BE2C (cell line): ENCODE measurements at regions not wholly inside any gene's neighbourhood (a gene's known extent, or its start where the extent isn't known, plus 50 kb on each side); places are given as distances from the start of the nearest gene placed in this dataset.

Source experiments
- DNase-seq: peaks from one replicate; pipeline ENCODE4 v3.0.0-alpha.2; 2020
- H3K27me3 ChIP-seq: fragments of 250-450 bp; sonication (Bioruptor Pico); 2 replicates; pipeline ENCODE4 v1.5.1; 2020; ENCODE audit warnings: mild to moderate bottlenecking
- H3K36me3 ChIP-seq: fragments of 250-450 bp; sonication (Bioruptor Pico); 2 replicates; pipeline ENCODE4 v1.5.1; 2020; ENCODE audit warnings: mild to moderate bottlenecking
- H3K4me1 ChIP-seq: fragments of 250-450 bp; sonication (Bioruptor Pico); 2 replicates; pipeline ENCODE4 v1.5.1; 2020
- H3K4me3 ChIP-seq: 2 replicates; pipeline ENCODE4 v1.5.1; 2011; ENCODE audit warnings: low read depth, low read length
- H3K9me3 ChIP-seq: fragments of 250-450 bp; sonication (Bioruptor Pico); 2 replicates; pipeline ENCODE4 v1.5.1; 2020
- TF ChIP-seq, protein P1 (sequence below): IDR thresholded peaks from 2 replicates; pipeline ENCODE4 v1.5.1; 2012; ENCODE audit warnings: mild to moderate bottlenecking, low read depth, low read length

DNA sequence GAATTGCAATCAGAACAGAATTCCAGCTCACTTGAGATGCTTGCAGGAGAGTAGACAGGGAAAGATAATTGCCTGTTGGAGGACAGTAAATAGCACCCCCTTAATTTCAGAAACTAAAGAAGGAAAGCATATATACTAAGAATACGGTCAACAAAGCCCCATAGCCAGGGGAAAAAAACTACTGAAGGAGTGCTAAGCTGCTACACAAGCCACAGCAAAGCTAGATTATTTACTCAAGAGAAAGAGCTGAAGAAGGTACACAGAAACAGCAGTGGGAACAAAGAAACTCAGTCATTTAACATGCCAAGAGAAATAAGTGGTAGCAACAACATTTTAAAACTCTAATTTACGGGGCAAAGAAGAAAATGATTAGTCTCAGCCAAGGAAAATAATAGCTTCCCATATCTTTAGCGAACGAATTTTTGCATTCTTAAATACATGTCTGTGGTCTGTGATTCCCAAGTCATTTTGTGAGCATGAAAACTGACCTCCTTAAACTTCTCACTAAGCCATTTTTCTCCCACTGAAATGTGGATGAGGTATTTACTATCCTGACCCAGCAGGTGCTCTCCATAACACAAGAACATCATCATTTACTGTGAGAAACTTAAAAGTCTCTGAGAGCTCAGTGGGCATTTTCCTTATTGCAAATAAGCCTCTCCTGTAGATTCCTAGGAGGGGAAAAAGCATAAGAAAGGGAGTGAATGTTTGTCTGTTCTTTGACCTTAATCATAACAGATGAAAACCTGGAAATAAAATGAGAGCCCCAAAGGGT lies 196.0 kb downstream of the PAX3 start:
- no peaks in the 10 kb centered on the region for H3K36me3 ChIP-seq
- peaks cover 17% of the 10 kb centered on the region for H3K27me3 ChIP-seq
- TF ChIP-seq, protein P1, sequence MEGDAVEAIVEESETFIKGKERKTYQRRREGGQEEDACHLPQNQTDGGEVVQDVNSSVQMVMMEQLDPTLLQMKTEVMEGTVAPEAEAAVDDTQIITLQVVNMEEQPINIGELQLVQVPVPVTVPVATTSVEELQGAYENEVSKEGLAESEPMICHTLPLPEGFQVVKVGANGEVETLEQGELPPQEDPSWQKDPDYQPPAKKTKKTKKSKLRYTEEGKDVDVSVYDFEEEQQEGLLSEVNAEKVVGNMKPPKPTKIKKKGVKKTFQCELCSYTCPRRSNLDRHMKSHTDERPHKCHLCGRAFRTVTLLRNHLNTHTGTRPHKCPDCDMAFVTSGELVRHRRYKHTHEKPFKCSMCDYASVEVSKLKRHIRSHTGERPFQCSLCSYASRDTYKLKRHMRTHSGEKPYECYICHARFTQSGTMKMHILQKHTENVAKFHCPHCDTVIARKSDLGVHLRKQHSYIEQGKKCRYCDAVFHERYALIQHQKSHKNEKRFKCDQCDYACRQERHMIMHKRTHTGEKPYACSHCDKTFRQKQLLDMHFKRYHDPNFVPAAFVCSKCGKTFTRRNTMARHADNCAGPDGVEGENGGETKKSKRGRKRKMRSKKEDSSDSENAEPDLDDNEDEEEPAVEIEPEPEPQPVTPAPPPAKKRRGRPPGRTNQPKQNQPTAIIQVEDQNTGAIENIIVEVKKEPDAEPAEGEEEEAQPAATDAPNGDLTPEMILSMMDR, result no peak
- H3K4me1 ChIP-seq, result no peaks in the 10 kb centered on the region
- no peak overlapping the region for H3K4me3 ChIP-seq
- H3K9me3 ChIP-seq, result no peaks in the 10 kb centered on the region
- DNase-seq, result no peak

DNA sequence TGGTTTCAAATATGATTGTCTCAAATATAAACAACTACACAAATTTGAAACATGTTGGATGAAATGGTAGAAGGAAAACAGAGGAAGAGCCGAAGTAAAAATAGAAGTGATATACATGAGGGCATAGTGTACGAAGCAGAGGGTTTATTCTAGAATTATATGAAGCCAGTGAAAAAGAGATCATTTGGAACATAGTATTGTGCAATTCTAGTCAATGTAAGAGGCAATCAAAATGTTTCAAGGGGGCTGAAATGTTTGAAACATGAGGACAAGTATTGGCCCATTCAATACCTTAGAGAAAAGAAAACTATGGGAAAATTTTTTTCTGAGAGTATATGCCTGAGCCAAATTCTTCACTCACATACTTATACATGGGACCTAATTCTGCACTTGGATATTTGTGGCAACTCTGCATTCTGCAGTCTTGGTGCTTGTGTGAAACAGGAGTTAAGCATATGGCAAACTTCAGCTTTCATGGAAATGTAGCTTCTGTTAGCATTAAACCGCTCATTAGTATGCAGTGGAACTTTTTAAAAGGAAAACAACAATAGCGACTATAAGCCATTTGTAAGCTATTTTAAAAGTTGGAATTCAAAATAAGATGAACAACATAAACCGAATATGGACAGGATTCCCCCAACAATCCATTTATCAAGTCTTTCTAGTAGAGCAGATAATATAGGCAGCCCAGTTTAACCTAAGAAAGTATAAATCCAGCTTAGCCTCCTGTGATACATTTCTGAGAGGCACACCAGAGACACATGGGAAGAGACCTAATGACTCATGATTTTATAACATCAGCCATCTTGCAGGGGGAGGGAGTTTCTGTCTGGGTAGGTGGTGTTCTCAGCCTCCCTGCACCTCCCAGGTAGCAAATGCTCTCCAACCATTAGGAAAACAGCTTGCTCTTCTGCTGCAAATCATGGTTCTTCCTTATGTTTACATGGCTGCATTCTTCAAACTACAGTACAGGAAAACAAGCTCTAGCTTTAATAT lies 197.8 kb downstream of the PAX3 start:
- TF ChIP-seq, protein P1, result no peak
- Histone ChIP-seq H3K36me3 (no peaks in the 10 kb centered on the region), H3K27me3 (peaks cover 17% of the 10 kb centered on the region), H3K9me3 (no peaks in the 10 kb centered on the region), H3K4me3 (no peak overlapping the region), H3K4me1 (no peaks in the 10 kb centered on the region)
- DNase-seq, result no peak

DNA sequence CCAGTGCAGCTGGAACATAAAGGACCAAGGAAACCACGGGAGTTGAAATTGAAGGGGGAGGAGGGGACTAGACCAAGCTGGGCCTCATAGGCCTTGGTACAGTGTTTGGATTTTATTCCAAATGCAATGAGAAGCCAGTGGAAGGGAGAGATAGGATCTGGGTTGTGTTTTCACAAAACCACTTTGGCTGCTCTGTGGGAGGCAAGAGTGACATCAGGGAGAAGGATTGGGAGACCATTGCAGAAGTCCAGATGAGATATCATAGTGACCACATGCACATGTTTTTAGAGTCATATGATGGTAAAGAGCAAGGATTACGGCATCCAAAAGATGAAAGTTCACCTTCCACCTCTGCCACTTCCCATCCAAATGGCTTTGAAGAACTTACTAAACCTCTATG lies 210.2 kb downstream of the PAX3 start:
- no peaks in the 10 kb centered on the region; the same call in 1 of the 2 replicates for H3K4me1 ChIP-seq
- DNase-seq, result no peak
- TF ChIP-seq, protein P1, result no peak
- H3K27me3 ChIP-seq, result peaks cover 6% of the 10 kb centered on the region; the same call in 1 of the 2 replicates
- no peaks in the 10 kb centered on the region for H3K9me3 ChIP-seq
- no peaks in the 10 kb centered on the region for H3K36me3 ChIP-seq
- H3K4me3 ChIP-seq, result no peak overlapping the region

DNA sequence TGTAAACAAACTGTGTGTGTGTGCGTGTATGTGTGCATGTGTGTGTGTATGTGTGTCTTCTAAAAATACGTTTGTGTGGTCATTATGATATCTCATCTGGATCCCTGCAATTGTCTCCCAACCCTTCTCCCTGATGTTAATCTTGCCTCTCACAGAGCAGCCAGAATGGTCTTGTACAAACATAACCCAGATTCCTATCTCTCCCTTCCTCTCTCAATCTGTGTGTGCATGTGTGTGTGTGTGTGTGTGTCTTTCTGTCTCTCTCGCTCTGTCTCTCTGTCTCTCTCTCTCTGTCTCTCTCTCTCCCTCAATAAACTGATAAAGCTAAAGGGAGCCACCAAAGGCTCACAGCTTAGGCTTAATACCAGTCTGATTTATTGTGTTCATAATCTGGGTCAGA lies 210.8 kb downstream of the PAX3 start:
- Histone ChIP-seq H3K9me3 (no peaks in the 10 kb centered on the region), H3K4me3 (no peak overlapping the region), H3K4me1 (no peaks in the 10 kb centered on the region; the same call in 1 of the 2 replicates), H3K27me3 (peaks cover 7% of the 10 kb centered on the region), H3K36me3 (no peaks in the 10 kb centered on the region)
- TF ChIP-seq, protein P1, result no peak
- DNase-seq, result no peak

DNA sequence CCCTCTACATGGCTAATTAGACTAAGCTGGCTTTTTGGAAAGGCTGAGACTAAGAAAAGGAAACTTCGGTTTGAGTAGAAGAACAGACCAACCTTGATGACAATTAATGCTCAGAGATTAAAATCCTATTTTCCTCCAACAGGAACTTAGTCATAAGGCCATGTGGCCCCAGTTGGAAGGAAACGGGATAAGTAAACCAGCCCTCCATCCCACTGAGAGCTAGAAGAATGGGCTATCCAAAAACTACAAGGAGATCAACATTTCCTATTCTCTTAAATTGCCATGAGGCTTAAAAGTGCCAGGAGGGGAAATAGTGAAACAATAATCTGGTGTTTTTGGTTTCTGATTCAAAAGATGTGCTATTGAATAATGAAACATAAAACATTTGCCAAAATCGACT lies 216.6 kb downstream of the PAX3 start:
- no peak for DNase-seq
- no peaks in the 10 kb centered on the region for H3K4me1 ChIP-seq
- H3K4me3 ChIP-seq, result no peak overlapping the region
- H3K9me3 ChIP-seq, result no peaks in the 10 kb centered on the region
- no peaks in the 10 kb centered on the region for H3K36me3 ChIP-seq
- H3K27me3 ChIP-seq, result peaks cover 21% of the 10 kb centered on the region
- TF ChIP-seq, protein P1, result no peak
